HG03196 (cell line): ENCODE measurements at regions not wholly inside any gene's neighbourhood (a gene's known extent, or its start where the extent isn't known, plus 50 kb on each side); places are given as distances from the start of the nearest gene placed in this dataset.

ENCODE experiments used
- ATAC-seq: cut with Tn5 transposase; IDR thresholded peaks from one replicate; pipeline ENCODE4 v1.9.1; 2021; ENCODE audit not compliant: unreplicated experiment

GRCh38 chr11:134474070-134474860 is 62.2 kb upstream of the B3GAT1 start:
- no peak for ATAC-seq

GRCh38 chr11:134471716-134472455 is 59.8 kb upstream of the B3GAT1 start:
- ATAC-seq = no peak

- no peak for ATAC-seq
Observed at GRCh38 chr11:134471087-134471715, 59.2 kb upstream of the B3GAT1 start.

- no peak for ATAC-seq
Observed at GRCh38 chr11:134470238-134470637, 58.2 kb upstream of the B3GAT1 start.

- ATAC-seq = no peak
Observed at GRCh38 chr11:134469627-134470026, 57.6 kb upstream of the B3GAT1 start.

- no peak for ATAC-seq
Observed at GRCh38 chr11:134468796-134469195, 56.8 kb upstream of the B3GAT1 start.

- no peak for ATAC-seq
Observed at GRCh38 chr11:134468081-134468668, 56.1 kb upstream of the B3GAT1 start.

- no peak for ATAC-seq
Observed at GRCh38 chr11:134466610-134467567, 54.8 kb upstream of the B3GAT1 start.

GRCh38 chr11:134466156-134466555 is 54.1 kb upstream of the B3GAT1 start:
- ATAC-seq = no peak

GRCh38 chr11:134464981-134465730 is 53.1 kb upstream of the B3GAT1 start:
- ATAC-seq = no peak

GRCh38 chr11:134464196-134464595 is 52.2 kb upstream of the B3GAT1 start:
- ATAC-seq = no peak

- no peak for ATAC-seq
Observed at GRCh38 chr11:134463716-134464115, 51.7 kb upstream of the B3GAT1 start.
